CD4-positive, alpha-beta T cell (primary cell): ENCODE measurements at regions not wholly inside any gene's neighbourhood (a gene's known extent, or its start where the extent isn't known, plus 50 kb on each side); places are given as distances from the start of the nearest gene placed in this dataset.

Experiments
- ATAC-seq: fragments of 200-7000 bp; cut with Tn5 transposase; one replicate; pipeline ENCODE4 v1.10.0; 2022; ENCODE audit warnings: mild to moderate bottlenecking; ENCODE audit not compliant: poor library complexity
- CTCF ChIA-PET: fragments of 350-600 bp; sonication (Branson Sonifier 250); formaldehyde crosslinking; loops from one replicate; lab custom pipeline; 2021; ENCODE audit warnings: antibody characterized with exemption, inconsistent platforms; lab: Charles Lee
- POLR2A ChIA-PET: fragments of 350-600 bp; sonication (Branson Sonifier 250); formaldehyde crosslinking; loops from one replicate; lab custom pipeline; 2021; ENCODE audit warnings: antibody characterized with exemption, inconsistent platforms; lab: Charles Lee
- DNase-seq, 14 experiments: peaks; one replicate each; pipeline ENCODE4 v3.0.0-alpha.2; 2013 to 2020; ENCODE audit warnings: mixed read lengths in 2 of 14
- H3K27ac ChIP-seq, 2 donors: one replicate each; pipeline versions ENCODE4 v1.5.1 to v1.7.0; 2013; ENCODE audit warnings: low read length in 2 of 2, low read depth in 1 of 2, mild to moderate bottlenecking in 1 of 2
- H3K27me3 ChIP-seq, 2 experiments: 1 replicate in 1 of 2; 2 replicates in 1 of 2; pipeline versions ENCODE4 v1.6.1 to v1.7.0; 2013; ENCODE audit warnings: low read length in 2 of 2, control low read depth in 1 of 2, mild to moderate bottlenecking in 1 of 2, moderate library complexity in 1 of 2; ENCODE audit not compliant: insufficient read depth in 2 of 2, control insufficient read depth in 1 of 2
- H3K36me3 ChIP-seq: one replicate; pipeline ENCODE4 v1.6.1; 2013; ENCODE audit warnings: low read length, control low read depth; ENCODE audit not compliant: insufficient read depth
- H3K4me1 ChIP-seq: one replicate; pipeline ENCODE4 v1.6.1; 2013; ENCODE audit warnings: low read length, control low read depth; ENCODE audit not compliant: insufficient read depth
- H3K4me3 ChIP-seq: one replicate; pipeline ENCODE4 v1.5.1; 2013; ENCODE audit warnings: mild to moderate bottlenecking, low read length, moderate library complexity
- H3K9me3 ChIP-seq, 2 experiments: 1 replicate in 1 of 2; 2 replicates in 1 of 2; pipeline versions ENCODE4 v1.6.1 to v1.7.0; 2013; ENCODE audit warnings: low read length in 2 of 2, mild to moderate bottlenecking in 2 of 2, control low read depth in 1 of 2, moderate library complexity in 1 of 2; ENCODE audit not compliant: control insufficient read depth in 1 of 2, insufficient read depth in 1 of 2
- H3K27ac Mint-ChIP-seq: one replicate; pipeline ENCODE4 v1.8.0; 2020; ENCODE audit warnings: mixed read lengths
- H3K27me3 Mint-ChIP-seq: one replicate; pipeline ENCODE4 v1.8.0; 2021; ENCODE audit warnings: mixed read lengths
- H3K36me3 Mint-ChIP-seq: one replicate; pipeline ENCODE4 v1.8.0; 2021; ENCODE audit warnings: low read depth, mixed read lengths
- H3K4me1 Mint-ChIP-seq: one replicate; pipeline ENCODE4 v1.8.0; 2021; ENCODE audit warnings: low read depth, mixed read lengths
- H3K4me3 Mint-ChIP-seq: one replicate; pipeline ENCODE4 v1.8.0; 2020; ENCODE audit warnings: mild to moderate bottlenecking, mixed read lengths
- H3K9me3 Mint-ChIP-seq: one replicate; pipeline ENCODE4 v1.8.0; 2020; ENCODE audit warnings: mixed read lengths
- intact Hi-C, 2 experiments: fragments of 100-400 bp; cut with DNase I in 1 of 2; cut with micrococcal nuclease in 1 of 2; formaldehyde crosslinking; loops; one replicate each; pipeline versions ENCODE4 v1.15.1 to v1.9.0; 2023 to 2025; cut with DNase I, micrococcal nuclease
- TF ChIP-seq, protein P1 (sequence below): fragments of 200-600 bp; IDR thresholded peaks from one replicate; pipeline ENCODE4 v1.8.0; 2022; ENCODE audit warnings: antibody characterized with exemption, mild to moderate bottlenecking

DNA sequence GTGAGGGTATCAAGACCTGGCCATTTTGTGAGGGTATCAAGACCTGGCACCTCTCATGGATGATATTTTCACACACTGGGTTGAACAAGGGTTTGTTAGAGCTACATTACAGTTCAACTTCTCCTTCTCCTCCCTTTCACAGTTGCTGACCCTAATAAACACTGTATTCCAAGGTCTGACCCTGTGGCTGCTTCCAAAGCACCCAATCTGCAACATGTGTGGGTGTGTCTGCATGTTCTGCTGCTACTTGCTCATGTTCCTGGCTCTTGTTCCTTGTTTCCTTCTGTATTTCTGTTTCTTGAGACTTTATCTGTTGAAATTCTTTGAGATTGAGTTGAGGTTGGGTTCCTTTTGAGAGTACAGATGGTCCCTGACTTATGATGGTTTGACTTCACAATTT, 162.1 kb upstream of the GMDS start:
- no peaks in the 10 kb centered on the region for H3K9me3 Mint-ChIP-seq
- intact Hi-C loops = no loop called here
- no peaks in the 10 kb centered on the region for H3K27me3 ChIP-seq
- TF ChIP-seq, protein P1, sequence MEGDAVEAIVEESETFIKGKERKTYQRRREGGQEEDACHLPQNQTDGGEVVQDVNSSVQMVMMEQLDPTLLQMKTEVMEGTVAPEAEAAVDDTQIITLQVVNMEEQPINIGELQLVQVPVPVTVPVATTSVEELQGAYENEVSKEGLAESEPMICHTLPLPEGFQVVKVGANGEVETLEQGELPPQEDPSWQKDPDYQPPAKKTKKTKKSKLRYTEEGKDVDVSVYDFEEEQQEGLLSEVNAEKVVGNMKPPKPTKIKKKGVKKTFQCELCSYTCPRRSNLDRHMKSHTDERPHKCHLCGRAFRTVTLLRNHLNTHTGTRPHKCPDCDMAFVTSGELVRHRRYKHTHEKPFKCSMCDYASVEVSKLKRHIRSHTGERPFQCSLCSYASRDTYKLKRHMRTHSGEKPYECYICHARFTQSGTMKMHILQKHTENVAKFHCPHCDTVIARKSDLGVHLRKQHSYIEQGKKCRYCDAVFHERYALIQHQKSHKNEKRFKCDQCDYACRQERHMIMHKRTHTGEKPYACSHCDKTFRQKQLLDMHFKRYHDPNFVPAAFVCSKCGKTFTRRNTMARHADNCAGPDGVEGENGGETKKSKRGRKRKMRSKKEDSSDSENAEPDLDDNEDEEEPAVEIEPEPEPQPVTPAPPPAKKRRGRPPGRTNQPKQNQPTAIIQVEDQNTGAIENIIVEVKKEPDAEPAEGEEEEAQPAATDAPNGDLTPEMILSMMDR = no peak
- DNase-seq (no peak), ATAC-seq (no peak)
- no peaks in the 10 kb centered on the region for H3K27me3 Mint-ChIP-seq
- H3K4me3 Mint-ChIP-seq = no peak overlapping the region
- no peaks in the 10 kb centered on the region for H3K4me1 Mint-ChIP-seq
- no peak overlapping the region for H3K27ac Mint-ChIP-seq
- no peak overlapping the region for H3K27ac ChIP-seq
- H3K36me3 Mint-ChIP-seq = no peaks in the 10 kb centered on the region
- CTCF ChIA-PET = no interaction called here
- POLR2A ChIA-PET = no interaction called here
- no peaks in the 10 kb centered on the region for H3K4me1 ChIP-seq
- H3K4me3 ChIP-seq = no peak overlapping the region
- no peaks in the 10 kb centered on the region for H3K36me3 ChIP-seq
- H3K9me3 ChIP-seq = no peaks in the 10 kb centered on the region

DNA sequence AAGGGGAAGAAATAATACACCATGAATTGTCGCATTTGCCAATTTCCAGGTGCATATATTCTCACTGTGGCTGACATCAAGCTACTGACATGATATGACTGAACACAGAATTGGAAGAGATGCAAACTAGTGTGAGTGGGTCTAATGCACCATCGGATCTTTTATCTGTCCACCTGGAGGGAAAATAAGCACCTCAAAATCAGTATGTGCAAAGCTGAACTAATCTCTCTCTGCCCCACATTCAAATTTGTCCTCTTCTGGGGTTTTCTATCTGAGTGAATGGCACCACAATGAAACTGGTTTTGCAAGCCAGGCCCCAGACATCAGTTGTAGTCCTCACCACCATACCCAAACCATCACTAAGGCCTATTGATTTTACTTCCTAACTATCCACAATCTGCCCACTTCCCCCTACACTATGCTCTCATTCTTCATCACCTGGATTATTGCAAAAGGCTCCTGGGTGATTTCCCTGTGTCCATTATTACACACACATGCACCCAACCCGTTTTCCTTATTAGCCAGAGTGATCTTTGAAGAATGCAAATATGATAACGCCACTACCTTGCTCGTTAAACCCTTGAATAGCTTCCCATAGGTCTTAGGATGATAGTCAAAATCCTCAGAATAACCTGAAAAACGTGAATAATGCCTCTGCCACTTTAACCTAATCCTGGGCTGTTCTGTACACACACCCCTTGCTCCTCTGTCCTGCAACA, 159.0 kb upstream of the GMDS start:
- intact Hi-C loops = no loop called here
- ChIA-PET CTCF (no interaction called here), POLR2A (no interaction called here)
- TF ChIP-seq, protein P1 = no peak
- H3K4me1 ChIP-seq = no peaks in the 10 kb centered on the region
- no peaks in the 10 kb centered on the region for H3K9me3 ChIP-seq
- no peaks in the 10 kb centered on the region for H3K36me3 ChIP-seq
- Mint-ChIP-seq H3K27me3 (no peaks in the 10 kb centered on the region), H3K36me3 (peaks cover 4% of the 10 kb centered on the region), H3K4me3 (no peak overlapping the region), H3K27ac (no peak overlapping the region), H3K9me3 (peaks cover 2% of the 10 kb centered on the region), H3K4me1 (no peaks in the 10 kb centered on the region)
- H3K27ac ChIP-seq = no peak overlapping the region
- no peak for ATAC-seq
- no peaks in the 10 kb centered on the region for H3K27me3 ChIP-seq
- no peak for DNase-seq
- H3K4me3 ChIP-seq = no peak overlapping the region

DNA sequence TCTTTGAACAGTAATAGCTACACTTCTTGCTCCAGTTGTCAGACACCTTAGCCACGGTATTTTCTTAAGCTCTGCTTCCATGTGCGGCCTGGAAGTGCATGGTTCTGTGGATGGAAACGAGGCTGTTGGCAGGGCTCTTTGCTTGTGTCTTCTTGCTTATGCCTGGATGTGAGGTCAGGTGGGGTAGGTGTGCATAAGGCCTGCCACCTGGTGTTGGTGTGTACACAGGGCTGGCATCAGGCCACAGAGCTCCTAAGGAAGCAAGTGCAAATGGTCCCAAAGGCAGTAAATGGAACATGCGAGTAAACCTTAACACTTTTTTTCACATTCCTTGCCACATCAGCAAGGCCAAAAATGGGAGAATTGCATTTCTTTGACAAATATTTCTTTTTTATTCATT, 158.1 kb upstream of the GMDS start:
- H3K4me1 Mint-ChIP-seq = no peaks in the 10 kb centered on the region
- no peak overlapping the region for H3K27ac Mint-ChIP-seq
- H3K27me3 Mint-ChIP-seq = no peaks in the 10 kb centered on the region
- H3K36me3 Mint-ChIP-seq = peaks cover 8% of the 10 kb centered on the region
- no peak overlapping the region for H3K4me3 Mint-ChIP-seq
- DNase-seq (no peak), ATAC-seq (no peak)
- ChIA-PET POLR2A (no interaction called here), CTCF (no interaction called here)
- no peaks in the 10 kb centered on the region for H3K27me3 ChIP-seq
- H3K4me3 ChIP-seq = no peak overlapping the region
- intact Hi-C loops = no loop called here
- TF ChIP-seq, protein P1 = no peak
- peaks cover 2% of the 10 kb centered on the region for H3K9me3 Mint-ChIP-seq
- H3K27ac ChIP-seq = no peak overlapping the region
- H3K9me3 ChIP-seq = no peaks in the 10 kb centered on the region
- no peaks in the 10 kb centered on the region for H3K4me1 ChIP-seq
- no peaks in the 10 kb centered on the region for H3K36me3 ChIP-seq
